22Rv1 (cell line): ENCODE measurements at regions not wholly inside any gene's neighbourhood (a gene's known extent, or its start where the extent isn't known, plus 50 kb on each side); places are given as distances from the start of the nearest gene placed in this dataset.

ENCODE experiments used
- ZFX ChIP-seq: fragments of 450-650 bp; IDR thresholded peaks from 2 replicates; pipeline ENCODE4 v1.6.1; 2017; ENCODE audit warnings: antibody characterized with exemption, borderline replicate concordance
- TF ChIP-seq, protein P1 (sequence below): fragments of 450-650 bp; IDR thresholded peaks from 2 replicates; pipeline ENCODE4 v1.5.1; 2017; ENCODE audit warnings: mild to moderate bottlenecking

GRCh38 chr5:104731331-104731730 is 1168.7 kb upstream of the NUDT12 start:
- TF ChIP-seq, protein P1, sequence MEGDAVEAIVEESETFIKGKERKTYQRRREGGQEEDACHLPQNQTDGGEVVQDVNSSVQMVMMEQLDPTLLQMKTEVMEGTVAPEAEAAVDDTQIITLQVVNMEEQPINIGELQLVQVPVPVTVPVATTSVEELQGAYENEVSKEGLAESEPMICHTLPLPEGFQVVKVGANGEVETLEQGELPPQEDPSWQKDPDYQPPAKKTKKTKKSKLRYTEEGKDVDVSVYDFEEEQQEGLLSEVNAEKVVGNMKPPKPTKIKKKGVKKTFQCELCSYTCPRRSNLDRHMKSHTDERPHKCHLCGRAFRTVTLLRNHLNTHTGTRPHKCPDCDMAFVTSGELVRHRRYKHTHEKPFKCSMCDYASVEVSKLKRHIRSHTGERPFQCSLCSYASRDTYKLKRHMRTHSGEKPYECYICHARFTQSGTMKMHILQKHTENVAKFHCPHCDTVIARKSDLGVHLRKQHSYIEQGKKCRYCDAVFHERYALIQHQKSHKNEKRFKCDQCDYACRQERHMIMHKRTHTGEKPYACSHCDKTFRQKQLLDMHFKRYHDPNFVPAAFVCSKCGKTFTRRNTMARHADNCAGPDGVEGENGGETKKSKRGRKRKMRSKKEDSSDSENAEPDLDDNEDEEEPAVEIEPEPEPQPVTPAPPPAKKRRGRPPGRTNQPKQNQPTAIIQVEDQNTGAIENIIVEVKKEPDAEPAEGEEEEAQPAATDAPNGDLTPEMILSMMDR: no peak
- TF ChIP-seq ZFX: no peak
